GM10248 (cell line): ENCODE measurements at regions not wholly inside any gene's neighbourhood (a gene's known extent, or its start where the extent isn't known, plus 50 kb on each side); places are given as distances from the start of the nearest gene placed in this dataset.

Experiments
- CTCF ChIA-PET: fragments of 300-600 bp; sonication (Branson Sonifier 250); formaldehyde crosslinking; extraction: SDS; loops from one replicate; lab custom pipeline; 2021; ENCODE audit warnings: antibody characterized with exemption; lab: Yijun Ruan, JAX
- POLR2A ChIA-PET: fragments of 350-650 bp; sonication (Branson Sonifier 250); formaldehyde crosslinking; extraction: SDS; loops from one replicate; lab custom pipeline; 2020; ENCODE audit warnings: antibody characterized with exemption; lab: Yijun Ruan, JAX
- DNase-seq: peaks from one replicate; pipeline ENCODE4 v3.0.0; 2012; ENCODE audit errors: extremely low spot score
- TF ChIP-seq, protein P1 (sequence below): IDR thresholded peaks from 2 replicates; pipeline ENCODE4 v1.5.1; 2012; ENCODE audit warnings: mild to moderate bottlenecking, low read depth; ENCODE audit errors: extremely low read depth, missing control alignments, control extremely low read depth

DNA sequence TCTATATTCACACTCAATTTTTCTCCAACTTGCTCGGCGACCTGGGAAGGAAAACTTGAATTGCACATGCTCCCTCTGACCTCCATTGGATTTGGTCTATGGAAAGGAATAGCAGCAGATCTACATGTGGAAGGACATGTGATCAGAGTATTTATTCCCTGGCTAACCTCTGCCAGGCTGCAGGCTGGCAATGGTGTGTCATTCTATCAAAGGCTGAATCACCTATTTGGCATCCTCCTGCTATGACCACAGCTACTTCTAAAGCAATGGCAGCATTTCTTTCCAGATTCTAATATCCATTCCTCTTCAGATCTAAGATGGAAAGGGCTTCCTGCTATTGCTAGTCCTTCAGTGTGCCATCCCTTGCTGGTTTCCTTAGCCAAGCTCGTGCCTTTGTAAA, 144.3 kb upstream of the FREM2 start:
- POLR2A ChIA-PET, result no interaction called here

DNA sequence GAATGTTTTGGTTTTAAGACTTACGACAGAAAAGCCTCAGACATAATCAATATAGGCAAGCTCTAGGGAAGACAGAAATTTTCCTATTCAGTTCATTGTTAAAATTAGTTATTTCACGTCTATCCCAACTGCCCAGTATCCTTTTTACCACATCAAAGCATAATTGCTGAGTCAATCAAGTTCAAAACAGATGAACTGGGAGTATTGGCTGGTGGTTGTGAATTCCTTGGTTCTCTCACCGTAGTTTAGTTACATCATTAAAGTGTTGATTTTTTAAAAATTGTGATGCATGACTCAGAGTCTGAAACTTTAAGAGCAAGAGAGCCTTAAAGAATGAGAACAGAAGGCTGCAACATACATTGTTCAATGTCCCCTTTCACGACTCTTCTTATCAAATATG, 143.3 kb upstream of the FREM2 start:
- ChIA-PET CTCF (no interaction called here), POLR2A (no interaction called here)
- DNase-seq, result no peak
- TF ChIP-seq, protein P1, sequence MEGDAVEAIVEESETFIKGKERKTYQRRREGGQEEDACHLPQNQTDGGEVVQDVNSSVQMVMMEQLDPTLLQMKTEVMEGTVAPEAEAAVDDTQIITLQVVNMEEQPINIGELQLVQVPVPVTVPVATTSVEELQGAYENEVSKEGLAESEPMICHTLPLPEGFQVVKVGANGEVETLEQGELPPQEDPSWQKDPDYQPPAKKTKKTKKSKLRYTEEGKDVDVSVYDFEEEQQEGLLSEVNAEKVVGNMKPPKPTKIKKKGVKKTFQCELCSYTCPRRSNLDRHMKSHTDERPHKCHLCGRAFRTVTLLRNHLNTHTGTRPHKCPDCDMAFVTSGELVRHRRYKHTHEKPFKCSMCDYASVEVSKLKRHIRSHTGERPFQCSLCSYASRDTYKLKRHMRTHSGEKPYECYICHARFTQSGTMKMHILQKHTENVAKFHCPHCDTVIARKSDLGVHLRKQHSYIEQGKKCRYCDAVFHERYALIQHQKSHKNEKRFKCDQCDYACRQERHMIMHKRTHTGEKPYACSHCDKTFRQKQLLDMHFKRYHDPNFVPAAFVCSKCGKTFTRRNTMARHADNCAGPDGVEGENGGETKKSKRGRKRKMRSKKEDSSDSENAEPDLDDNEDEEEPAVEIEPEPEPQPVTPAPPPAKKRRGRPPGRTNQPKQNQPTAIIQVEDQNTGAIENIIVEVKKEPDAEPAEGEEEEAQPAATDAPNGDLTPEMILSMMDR, result no peak

More for the DNA sequence above, 144.3 kb upstream of the FREM2 start:
- TF ChIP-seq, protein P1, result no peak
- DNase-seq, result no peak
- CTCF ChIA-PET, result no interaction called here

GRCh38 chr13:38563739-38564138, 123.1 kb upstream of the FREM2 start:
- no peak for DNase-seq
- CTCF ChIA-PET, result no interaction called here

DNA sequence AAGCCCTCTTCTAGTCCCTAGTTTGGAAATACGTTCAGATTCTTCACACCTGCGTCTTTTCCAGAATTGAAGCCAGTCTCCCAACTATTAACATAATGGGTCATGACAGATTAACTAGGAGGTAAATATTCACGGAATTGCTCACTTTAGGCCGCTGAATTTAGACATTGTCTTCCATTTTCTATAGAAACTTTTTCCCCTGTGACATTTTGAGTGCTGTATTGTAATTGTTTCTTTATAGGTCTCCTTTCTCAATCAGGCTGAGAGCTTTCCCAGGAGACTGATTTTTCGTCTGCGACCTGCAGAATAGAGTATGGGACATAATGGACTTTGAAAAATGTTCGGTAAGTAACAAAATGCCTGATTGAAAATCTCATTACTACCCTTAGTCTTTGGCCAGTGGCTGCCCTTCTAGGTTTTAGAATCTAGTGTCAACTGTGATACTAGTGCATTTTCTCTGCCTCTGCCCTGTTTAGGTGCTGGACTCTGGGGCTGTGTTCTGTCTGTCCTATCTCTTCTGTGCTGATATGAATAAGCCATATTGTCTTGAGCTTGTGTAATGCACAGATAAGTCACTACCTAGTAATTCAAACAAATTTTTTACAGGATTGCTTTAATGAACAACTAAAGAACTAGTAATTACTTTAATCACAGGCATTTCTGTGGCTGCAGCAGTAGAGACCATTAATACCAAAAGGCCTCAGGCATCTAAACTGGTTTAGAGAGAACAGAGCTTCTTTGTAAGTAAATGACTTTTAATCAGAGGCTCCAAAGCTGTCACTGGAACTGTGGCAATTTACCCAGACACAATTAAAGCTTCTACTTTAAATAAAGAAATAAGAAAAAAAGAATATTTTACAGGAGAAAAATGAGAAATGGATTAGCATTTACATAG, 122.4 kb upstream of the FREM2 start:
- CTCF ChIA-PET, result interaction anchor here (1.0 kb wide), 1 partner anchor 9 kb away, joined by 3 read pairs; no protein-coding TSS in a partner anchor
- DNase-seq, result no peak
- POLR2A ChIA-PET, result no interaction called here
- TF ChIP-seq, protein P1, result no peak

More at GRCh38 chr13:38563739-38564138, 123.1 kb upstream of the FREM2 start:
- TF ChIP-seq, protein P1, result no peak
- POLR2A ChIA-PET, result no interaction called here

DNA sequence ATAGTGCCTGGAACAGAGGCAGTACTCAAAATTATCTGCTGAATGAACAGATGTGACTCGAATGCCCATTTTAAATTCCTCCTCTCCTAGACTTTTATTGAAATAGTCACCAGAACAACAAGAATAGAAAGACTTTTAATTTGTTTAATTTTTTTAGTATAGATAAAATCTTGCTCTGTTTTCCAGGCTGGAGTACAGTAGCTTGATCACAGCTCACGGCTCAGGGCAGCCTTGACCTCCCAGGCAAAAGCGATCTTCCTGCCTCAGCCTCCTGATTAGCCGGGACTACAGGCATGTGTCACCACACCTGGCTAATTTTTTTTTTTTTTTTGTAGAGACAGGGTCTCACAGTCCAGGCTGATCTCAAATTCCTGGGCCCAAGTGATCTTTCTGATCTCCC, 120.9 kb upstream of the FREM2 start:
- POLR2A ChIA-PET, result no interaction called here
- CTCF ChIA-PET, result interaction anchor here (0.9 to 1.6 kb wide), 2 partner anchors 11 to 16 kb away, joined by 3 to 4 read pairs; no protein-coding TSS in a partner anchor
- no peak for DNase-seq
- TF ChIP-seq, protein P1, result no peak

GRCh38 chr13:38566519-38566918, 120.4 kb upstream of the FREM2 start:
- POLR2A ChIA-PET, result no interaction called here
- TF ChIP-seq, protein P1, result no peak
- no peak for DNase-seq
- CTCF ChIA-PET, result interaction anchor here (0.9 to 1.6 kb wide), 2 partner anchors 10 to 15 kb away, joined by 3 to 4 read pairs; no protein-coding TSS in a partner anchor
